GM18520 (cell line): ENCODE measurements at regions not wholly inside any gene's neighbourhood (a gene's known extent, or its start where the extent isn't known, plus 50 kb on each side); places are given as distances from the start of the nearest gene placed in this dataset.
"Not testable (repeated sequence)": the region's sequence is repeated elsewhere in the genome, so short reads cannot be mapped to it uniquely, and the experiment has no call there.

ENCODE experiments used
- ATAC-seq: cut with Tn5 transposase; IDR thresholded peaks from one replicate; pipeline ENCODE4 v1.9.1; 2021; ENCODE audit not compliant: unreplicated experiment

GRCh38 chr4:14152834-14153519 lies 525.5 kb upstream of the BOD1L1 start:
- ATAC-seq: peak; percentile 69

- no peak for ATAC-seq
Measured at GRCh38 chr4:14155803-14156202, 528.3 kb upstream of the BOD1L1 start.

GRCh38 chr4:14157262-14157661 lies 529.7 kb upstream of the BOD1L1 start:
- ATAC-seq: peak; percentile 51

- peak; percentile 97 for ATAC-seq
Measured at GRCh38 chr4:14165222-14165920, 537.8 kb upstream of the BOD1L1 start.

- ATAC-seq: no peak
Measured at GRCh38 chr4:14167876-14168510, 540.5 kb upstream of the BOD1L1 start.

- ATAC-seq: peak; percentile 60
Measured at GRCh38 chr4:14168919-14169318, 541.4 kb upstream of the BOD1L1 start.

GRCh38 chr4:14169460-14169859 lies 541.9 kb upstream of the BOD1L1 start:
- no peak for ATAC-seq

- ATAC-seq: not testable (repeated sequence)
Measured at GRCh38 chr4:14169940-14170339, 542.4 kb upstream of the BOD1L1 start.

GRCh38 chr4:14176613-14177012 lies 549.1 kb upstream of the BOD1L1 start:
- ATAC-seq: no peak

- peak; percentile 97 for ATAC-seq
Measured at GRCh38 chr4:14177987-14178386, 550.5 kb upstream of the BOD1L1 start.

- ATAC-seq: peak; percentile 34
Measured at GRCh38 chr4:14178421-14178820, 550.9 kb upstream of the BOD1L1 start.

- no peak for ATAC-seq
Measured at GRCh38 chr4:14180166-14180565, 552.6 kb upstream of the BOD1L1 start.

- no peak for ATAC-seq
Measured at GRCh38 chr4:14180983-14181601, 553.6 kb upstream of the BOD1L1 start.

GRCh38 chr4:14182148-14182547 lies 554.6 kb upstream of the BOD1L1 start:
- ATAC-seq: no peak

GRCh38 chr4:14184265-14184664 lies 556.7 kb upstream of the BOD1L1 start:
- no peak for ATAC-seq

- ATAC-seq: no peak
Measured at GRCh38 chr4:14184767-14185166, 557.2 kb upstream of the BOD1L1 start.

- ATAC-seq: no peak
Measured at GRCh38 chr4:14188214-14188613, 560.7 kb upstream of the BOD1L1 start.

GRCh38 chr4:14193601-14194000 lies 566.1 kb upstream of the BOD1L1 start:
- no peak for ATAC-seq

GRCh38 chr4:14196131-14196530 lies 568.6 kb upstream of the BOD1L1 start:
- no peak for ATAC-seq

GRCh38 chr4:14215116-14215770 lies 587.7 kb upstream of the BOD1L1 start:
- no peak for ATAC-seq

- no peak for ATAC-seq
Measured at GRCh38 chr4:14217401-14217800, 589.9 kb upstream of the BOD1L1 start.
